ENCODE measurements at regions not wholly inside any gene's neighbourhood (a gene's known extent, or its start where the extent isn't known, plus 50 kb on each side); places are given as distances from the start of the nearest gene placed in this dataset. TPM values are rescaled to one million over a fixed set of nuclear protein-coding genes. Genes with fewer than 3 reads are reported as not detected.

DNA sequence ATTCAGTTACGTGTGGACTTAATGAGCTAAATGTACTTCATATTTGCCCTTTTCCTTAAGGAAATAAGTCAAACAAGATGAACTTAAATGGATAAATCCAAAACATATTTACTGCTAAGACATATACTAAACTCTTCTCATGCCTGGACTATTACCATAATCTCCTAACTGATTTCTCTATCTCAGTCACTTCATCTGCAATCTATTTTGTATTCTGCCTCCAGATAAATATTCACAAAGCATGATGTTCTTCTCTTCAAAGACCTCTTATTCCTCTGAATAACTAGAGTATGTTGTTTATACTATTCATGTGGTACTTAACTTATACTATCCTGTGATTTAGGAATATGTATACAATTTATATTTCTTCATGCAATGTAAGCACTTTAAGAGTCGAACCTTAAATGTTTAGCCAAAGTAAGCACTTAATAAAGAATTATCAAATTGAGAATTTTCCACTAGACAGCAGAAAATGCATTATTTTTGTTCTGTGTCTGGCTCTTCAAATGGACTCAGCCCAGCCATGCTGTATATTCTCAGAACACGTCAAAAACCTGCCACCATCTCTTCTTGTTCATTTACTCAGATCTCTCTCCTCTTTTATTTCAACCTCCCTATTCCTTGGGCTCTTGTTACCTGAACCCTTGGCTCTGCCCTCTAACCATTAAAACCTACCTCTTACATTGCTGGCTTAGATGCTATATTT is 79.9 kb upstream of the ARHGAP28 start:
- no peak for DNase-seq (ENCODE audit: low spot score)

DNA sequence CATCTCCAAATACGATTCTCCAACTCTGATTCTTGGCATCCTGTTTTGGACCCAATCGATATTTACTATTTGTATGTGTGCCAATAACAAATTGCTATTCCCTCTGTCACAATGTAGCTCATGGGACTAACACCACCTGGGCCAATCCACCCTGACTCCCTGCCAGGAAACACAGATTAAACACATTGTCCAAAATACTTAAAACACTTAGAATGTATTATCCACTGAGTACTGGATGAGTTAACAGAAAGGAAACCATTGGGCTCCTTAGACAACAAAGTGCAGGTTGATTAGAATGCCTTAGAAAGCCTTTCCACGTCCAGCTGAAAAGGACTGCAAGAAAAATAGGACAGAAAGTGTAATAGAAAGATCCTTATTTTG is 79.4 kb upstream of the ARHGAP28 start:
- DNase-seq (ENCODE audit: low spot score): no peak

- no peak for DNase-seq (ENCODE audit: low spot score)
Observed at GRCh38 chr18:6650747-6651146, 78.8 kb upstream of the ARHGAP28 start.

- no peak for DNase-seq (ENCODE audit: low spot score)
Observed at GRCh38 chr18:6652098-6652497, 77.4 kb upstream of the ARHGAP28 start.

- no peak for DNase-seq (ENCODE audit: low spot score)
Observed at GRCh38 chr18:6653880-6654279, 75.6 kb upstream of the ARHGAP28 start.

- no peak for DNase-seq (ENCODE audit: low spot score)
Observed at GRCh38 chr18:6659963-6660725, 69.4 kb upstream of the ARHGAP28 start.

GRCh38 chr18:6661692-6662415 is 67.7 kb upstream of the ARHGAP28 start:
- no peak for DNase-seq (ENCODE audit: low spot score)

GRCh38 chr18:6666012-6666685 is 63.4 kb upstream of the ARHGAP28 start:
- DNase-seq (ENCODE audit: low spot score): no peak

DNA sequence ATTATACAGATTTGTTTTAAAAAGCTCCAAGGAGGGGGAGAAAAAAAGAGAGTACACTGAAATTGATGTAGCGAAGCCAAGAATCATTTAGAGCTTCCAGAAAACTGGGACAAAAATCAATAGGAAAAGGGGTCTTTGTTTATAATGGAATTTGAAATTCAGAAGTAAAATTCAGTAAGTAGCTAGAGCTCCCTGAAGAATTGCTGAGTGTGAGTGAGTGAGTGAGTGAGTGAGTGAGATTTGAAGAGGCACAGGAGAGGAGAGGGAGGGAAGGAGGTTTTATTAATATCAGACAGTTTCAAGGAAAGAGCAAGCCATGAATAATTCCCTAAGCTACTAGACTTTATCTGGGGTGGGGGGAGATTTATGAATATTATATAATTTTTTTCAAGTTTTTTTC is 60.7 kb upstream of the ARHGAP28 start:
- no peak for DNase-seq (ENCODE audit: low spot score)

DNA sequence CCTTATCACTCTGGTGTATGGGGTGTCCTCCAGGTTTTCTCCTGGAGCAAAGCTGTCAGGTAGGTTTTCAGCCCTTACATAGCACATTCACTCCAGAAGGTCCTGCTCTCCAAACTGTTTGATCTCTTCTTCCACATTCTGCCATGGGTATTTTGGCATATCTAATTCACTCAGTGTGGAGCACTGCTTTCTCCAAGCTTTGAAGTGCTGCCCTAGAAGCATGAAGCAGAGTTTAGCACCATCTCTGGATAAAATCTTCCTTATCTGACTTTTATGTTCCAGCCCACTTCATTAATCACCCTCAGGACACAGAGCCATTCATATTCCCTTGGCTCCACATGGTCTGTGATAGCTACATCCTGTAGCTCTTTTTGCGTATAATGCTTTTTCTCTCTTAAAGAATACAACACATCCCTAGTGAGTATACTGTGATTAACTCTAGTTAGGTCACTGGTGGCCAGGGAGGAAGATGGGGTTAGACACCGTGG is 56.7 kb upstream of the ARHGAP28 start:
- no peak for DNase-seq (ENCODE audit: low spot score)

- DNase-seq (ENCODE audit: low spot score): no peak
Observed at GRCh38 chr18:6677086-6677485, 52.4 kb upstream of the ARHGAP28 start.

GRCh38 chr18:6679201-6679600 is 50.3 kb upstream of the ARHGAP28 start:
- DNase-seq (ENCODE audit: low spot score): no peak

Small RNAs in the stretch of these regions (small RNA-seq; reads per million reads assigned to genes)
- gene RN7SL282P: not detected

Data from HT-29 (cell line).